ENCODE measurements at regions not wholly inside any gene's neighbourhood (a gene's known extent, or its start where the extent isn't known, plus 50 kb on each side); places are given as distances from the start of the nearest gene placed in this dataset.

DNA sequence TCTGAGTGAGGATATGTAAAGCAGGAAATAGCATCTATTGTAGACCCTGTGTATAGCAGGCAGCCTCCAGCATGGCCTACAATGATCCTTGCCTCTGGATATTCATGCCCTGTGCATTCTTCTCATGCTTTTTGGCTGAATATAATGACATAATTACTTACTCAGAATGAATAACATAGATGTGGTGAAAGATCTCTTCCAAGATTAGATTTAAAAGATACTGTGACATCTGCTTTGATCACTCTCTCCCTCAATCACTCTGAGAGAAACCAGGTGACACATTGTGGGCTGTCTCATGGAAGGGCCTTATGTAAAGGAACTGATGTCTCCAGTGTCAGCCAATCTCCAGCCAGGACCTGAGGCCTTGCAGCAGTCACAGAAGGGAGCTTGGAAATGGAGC is 376.7 kb downstream of the DNAH5 start:
- TF ChIP-seq POLR2A (IDR thresholded peaks at IDR 0.05) (no peak), POLR2AphosphoS5 (IDR thresholded peaks at IDR 0.05) (no peak)
- TF ChIP-seq, protein P1, sequence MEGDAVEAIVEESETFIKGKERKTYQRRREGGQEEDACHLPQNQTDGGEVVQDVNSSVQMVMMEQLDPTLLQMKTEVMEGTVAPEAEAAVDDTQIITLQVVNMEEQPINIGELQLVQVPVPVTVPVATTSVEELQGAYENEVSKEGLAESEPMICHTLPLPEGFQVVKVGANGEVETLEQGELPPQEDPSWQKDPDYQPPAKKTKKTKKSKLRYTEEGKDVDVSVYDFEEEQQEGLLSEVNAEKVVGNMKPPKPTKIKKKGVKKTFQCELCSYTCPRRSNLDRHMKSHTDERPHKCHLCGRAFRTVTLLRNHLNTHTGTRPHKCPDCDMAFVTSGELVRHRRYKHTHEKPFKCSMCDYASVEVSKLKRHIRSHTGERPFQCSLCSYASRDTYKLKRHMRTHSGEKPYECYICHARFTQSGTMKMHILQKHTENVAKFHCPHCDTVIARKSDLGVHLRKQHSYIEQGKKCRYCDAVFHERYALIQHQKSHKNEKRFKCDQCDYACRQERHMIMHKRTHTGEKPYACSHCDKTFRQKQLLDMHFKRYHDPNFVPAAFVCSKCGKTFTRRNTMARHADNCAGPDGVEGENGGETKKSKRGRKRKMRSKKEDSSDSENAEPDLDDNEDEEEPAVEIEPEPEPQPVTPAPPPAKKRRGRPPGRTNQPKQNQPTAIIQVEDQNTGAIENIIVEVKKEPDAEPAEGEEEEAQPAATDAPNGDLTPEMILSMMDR (IDR thresholded peaks at IDR 0.05 in 8 of 11, conservative IDR thresholded peaks at IDR 0.05 in 3 of 11): no peak
